Gastroesophageal sphincter (tissue), 3 donors: ENCODE measurements at regions not wholly inside any gene's neighbourhood (a gene's known extent, or its start where the extent isn't known, plus 50 kb on each side); places are given as distances from the start of the nearest gene placed in this dataset.

Experiments used
- EP300 ChIP-seq: sonication (generic); formaldehyde crosslinking; IDR thresholded peaks from one replicate; pipeline ENCODE4 v1.6.1; 2017; ENCODE audit warnings: antibody characterized with exemption, mild to moderate bottlenecking
- POLR2A ChIP-seq, 2 donors: fragments of 450-650 bp; IDR thresholded peaks; one replicate each; pipeline ENCODE4 v1.6.1; 2017; ENCODE audit warnings: antibody characterized with exemption in 2 of 2, mild to moderate bottlenecking in 2 of 2, moderate library complexity in 1 of 2
- TF ChIP-seq, protein P1 (sequence below), 4 experiments: fragments of 200-600 bp in 2 of 4; fragments of 450-650 bp in 2 of 4; sonication (generic) in 1 of 4; IDR thresholded peaks; one replicate each; pipeline ENCODE4 v1.5.1; 2017 to 2019; ENCODE audit warnings: antibody characterized with exemption in 4 of 4, mild to moderate bottlenecking in 2 of 4, moderate library complexity in 2 of 4

DNA sequence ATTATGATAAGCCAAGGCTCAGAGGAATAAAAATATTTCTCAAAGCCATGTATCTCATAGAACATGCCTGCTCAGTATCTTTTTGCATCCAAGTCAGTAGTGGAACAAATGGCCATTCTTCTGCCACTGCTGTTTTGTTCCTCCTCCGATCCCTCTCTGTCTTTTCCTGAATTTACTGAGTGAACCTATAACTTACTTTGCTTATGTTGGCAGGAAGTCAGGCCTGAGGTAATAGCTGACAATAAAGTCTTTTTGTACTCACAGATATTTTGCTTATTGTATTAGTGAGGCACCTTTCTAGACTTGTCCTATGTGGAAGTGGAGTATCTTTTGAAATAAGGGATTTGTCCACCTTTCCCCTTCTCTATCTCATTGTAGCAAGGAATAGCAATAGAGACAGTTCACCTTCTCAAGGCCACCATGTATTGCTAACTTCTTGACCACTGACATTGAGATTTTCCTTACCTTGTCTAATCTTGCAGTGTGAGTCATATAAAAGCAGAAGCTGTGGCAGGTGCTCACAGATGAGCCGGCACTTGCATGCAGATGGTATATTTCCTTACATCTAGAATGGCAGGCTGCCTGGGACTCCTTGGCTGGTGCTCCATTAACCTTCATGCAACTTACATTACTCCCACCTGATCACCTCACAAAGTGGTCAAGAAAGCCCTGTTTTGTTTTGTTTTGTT, 68.2 kb downstream of the AGTR2 start:
- TF ChIP-seq, protein P1, sequence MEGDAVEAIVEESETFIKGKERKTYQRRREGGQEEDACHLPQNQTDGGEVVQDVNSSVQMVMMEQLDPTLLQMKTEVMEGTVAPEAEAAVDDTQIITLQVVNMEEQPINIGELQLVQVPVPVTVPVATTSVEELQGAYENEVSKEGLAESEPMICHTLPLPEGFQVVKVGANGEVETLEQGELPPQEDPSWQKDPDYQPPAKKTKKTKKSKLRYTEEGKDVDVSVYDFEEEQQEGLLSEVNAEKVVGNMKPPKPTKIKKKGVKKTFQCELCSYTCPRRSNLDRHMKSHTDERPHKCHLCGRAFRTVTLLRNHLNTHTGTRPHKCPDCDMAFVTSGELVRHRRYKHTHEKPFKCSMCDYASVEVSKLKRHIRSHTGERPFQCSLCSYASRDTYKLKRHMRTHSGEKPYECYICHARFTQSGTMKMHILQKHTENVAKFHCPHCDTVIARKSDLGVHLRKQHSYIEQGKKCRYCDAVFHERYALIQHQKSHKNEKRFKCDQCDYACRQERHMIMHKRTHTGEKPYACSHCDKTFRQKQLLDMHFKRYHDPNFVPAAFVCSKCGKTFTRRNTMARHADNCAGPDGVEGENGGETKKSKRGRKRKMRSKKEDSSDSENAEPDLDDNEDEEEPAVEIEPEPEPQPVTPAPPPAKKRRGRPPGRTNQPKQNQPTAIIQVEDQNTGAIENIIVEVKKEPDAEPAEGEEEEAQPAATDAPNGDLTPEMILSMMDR (IDR thresholded peaks at IDR 0.05), result no peak
- TF ChIP-seq POLR2A (IDR thresholded peaks at IDR 0.05) (no peak), EP300 (no peak)
